Thyroid gland (tissue), 4 donors: ENCODE measurements at regions not wholly inside any gene's neighbourhood (a gene's known extent, or its start where the extent isn't known, plus 50 kb on each side); places are given as distances from the start of the nearest gene placed in this dataset.

Experiments
- DNase-seq, 2 donors: peaks; one replicate each; pipeline ENCODE4 v3.0.0-alpha.2; 2019
- H3K27ac ChIP-seq, 3 donors: fragments of 200-600 bp; sonication (generic); 1 replicate in 2 of 3; 2 replicates in 1 of 3; pipeline ENCODE4 v1.5.1; 2016 to 2019; ENCODE audit warnings: mild to moderate bottlenecking in 1 of 3, moderate library complexity in 1 of 3
- H3K27me3 ChIP-seq: fragments of 200-600 bp; sonication (generic); one replicate; pipeline ENCODE4 v1.5.1; 2019
- H3K36me3 ChIP-seq, 2 donors: fragments of 200-600 bp; sonication (generic); one replicate each; pipeline ENCODE4 v1.5.1; 2016 to 2019
- H3K4me1 ChIP-seq, 2 donors: fragments of 200-600 bp; sonication (generic); one replicate each; pipeline ENCODE4 v1.5.1; 2017 to 2019
- H3K4me3 ChIP-seq, 3 donors: fragments of 200-600 bp; sonication (generic); replicated peaks in 1 of 3; 1 replicate in 2 of 3; 2 replicates in 1 of 3; pipeline ENCODE4 v1.5.1; 2016; ENCODE audit warnings: mild to moderate bottlenecking in 1 of 3
- H3K9me3 ChIP-seq: fragments of 200-600 bp; sonication (generic); one replicate; pipeline ENCODE4 v1.5.1; 2017
- POLR2A ChIP-seq, 2 donors: fragments of 450-650 bp; IDR thresholded peaks; one replicate each; pipeline ENCODE4 v1.6.1; 2017; ENCODE audit warnings: antibody characterized with exemption in 2 of 2, mild to moderate bottlenecking in 2 of 2, moderate library complexity in 1 of 2
- WGBS, 2 donors: methylation state at CpG; one replicate each; pipeline ENCODE4 v1.1.5; 2017; 5-methylcytosine and 5-hydroxymethylcytosine counted together
- intact Hi-C: fragments of 100-400 bp; cut with DNase I; formaldehyde crosslinking; loops from one replicate; pipeline ENCODE4 v1.15.1; 2023
- TF ChIP-seq, protein P1 (sequence below), 6 experiments: fragments of 200-600 bp in 3 of 6; fragments of 450-650 bp in 3 of 6; sonication (generic) in 3 of 6; IDR thresholded peaks; one replicate each; pipeline ENCODE4 v1.5.1; 2016 to 2019; ENCODE audit warnings: antibody characterized with exemption in 6 of 6, mild to moderate bottlenecking in 2 of 6, inconsistent platforms in 1 of 6, moderate library complexity in 1 of 6

DNA sequence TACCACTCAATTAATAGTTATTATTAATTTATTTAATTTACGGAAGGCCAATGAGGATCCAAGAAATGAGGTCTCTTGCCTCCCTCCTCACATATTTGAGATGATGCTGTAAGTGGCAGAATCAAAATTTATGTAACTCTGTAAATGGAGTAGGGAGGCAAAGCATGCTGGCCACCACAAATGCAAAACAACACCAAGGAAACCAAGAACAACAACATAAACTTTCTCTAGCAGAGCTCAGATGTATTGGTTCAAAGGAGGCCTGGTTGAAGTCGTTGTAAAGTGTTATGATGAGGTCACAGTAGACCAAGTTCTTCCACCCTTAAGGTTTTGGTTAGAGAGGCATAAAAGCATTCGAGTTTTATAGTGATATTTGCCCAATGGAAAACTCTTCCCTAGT is 194.8 kb upstream of the FAT1 start:
- H3K27me3 ChIP-seq, result no peaks in the 10 kb centered on the region
- H3K4me3 ChIP-seq, result no peak overlapping the region
- H3K36me3 ChIP-seq, result no peaks in the 10 kb centered on the region
- WGBS, 2 donors, result 75 to 78% methylated on average over 3 of the region's 3 CpGs
- intact Hi-C loops, result no loop called here
- no peaks in the 10 kb centered on the region for H3K9me3 ChIP-seq
- no peak for DNase-seq
- no peak for TF ChIP-seq POLR2A (IDR thresholded peaks at IDR 0.05)
- TF ChIP-seq, protein P1, sequence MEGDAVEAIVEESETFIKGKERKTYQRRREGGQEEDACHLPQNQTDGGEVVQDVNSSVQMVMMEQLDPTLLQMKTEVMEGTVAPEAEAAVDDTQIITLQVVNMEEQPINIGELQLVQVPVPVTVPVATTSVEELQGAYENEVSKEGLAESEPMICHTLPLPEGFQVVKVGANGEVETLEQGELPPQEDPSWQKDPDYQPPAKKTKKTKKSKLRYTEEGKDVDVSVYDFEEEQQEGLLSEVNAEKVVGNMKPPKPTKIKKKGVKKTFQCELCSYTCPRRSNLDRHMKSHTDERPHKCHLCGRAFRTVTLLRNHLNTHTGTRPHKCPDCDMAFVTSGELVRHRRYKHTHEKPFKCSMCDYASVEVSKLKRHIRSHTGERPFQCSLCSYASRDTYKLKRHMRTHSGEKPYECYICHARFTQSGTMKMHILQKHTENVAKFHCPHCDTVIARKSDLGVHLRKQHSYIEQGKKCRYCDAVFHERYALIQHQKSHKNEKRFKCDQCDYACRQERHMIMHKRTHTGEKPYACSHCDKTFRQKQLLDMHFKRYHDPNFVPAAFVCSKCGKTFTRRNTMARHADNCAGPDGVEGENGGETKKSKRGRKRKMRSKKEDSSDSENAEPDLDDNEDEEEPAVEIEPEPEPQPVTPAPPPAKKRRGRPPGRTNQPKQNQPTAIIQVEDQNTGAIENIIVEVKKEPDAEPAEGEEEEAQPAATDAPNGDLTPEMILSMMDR (IDR thresholded peaks at IDR 0.05), result no peak
- no peak overlapping the region for H3K27ac ChIP-seq
- no peaks in the 10 kb centered on the region for H3K4me1 ChIP-seq

DNA sequence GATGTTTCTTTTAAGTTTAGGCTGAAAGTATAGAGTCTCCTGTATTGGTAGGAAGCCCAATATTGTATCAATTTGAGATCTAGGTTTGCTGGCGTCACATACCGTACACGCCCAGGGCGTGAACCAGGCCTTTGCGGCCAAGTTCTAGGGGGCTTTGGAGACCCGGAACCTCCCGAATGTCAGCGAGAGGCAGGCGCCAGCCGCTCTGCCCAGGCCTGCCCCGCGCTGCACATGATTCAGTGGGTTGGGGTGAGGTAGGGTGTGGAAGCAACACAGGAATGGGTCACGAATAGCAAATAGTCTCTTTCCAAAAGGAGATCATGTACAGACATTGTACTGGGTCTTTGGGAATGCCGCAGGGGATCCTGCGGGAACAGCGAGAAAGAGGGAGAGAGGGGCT is 195.7 kb upstream of the FAT1 start:
- no peak overlapping the region for H3K27ac ChIP-seq
- WGBS, 2 donors, result 96 to 98% methylated on average over 16 of the region's 16 CpGs
- no peak for TF ChIP-seq POLR2A (IDR thresholded peaks at IDR 0.05)
- TF ChIP-seq, protein P1 (IDR thresholded peaks at IDR 0.05), result no peak
- no peaks in the 10 kb centered on the region for H3K4me1 ChIP-seq
- no peaks in the 10 kb centered on the region for H3K36me3 ChIP-seq
- H3K27me3 ChIP-seq, result no peaks in the 10 kb centered on the region
- H3K4me3 ChIP-seq, result no peak overlapping the region
- intact Hi-C loops, result no loop called here
- no peaks in the 10 kb centered on the region for H3K9me3 ChIP-seq
- no peak for DNase-seq

DNA sequence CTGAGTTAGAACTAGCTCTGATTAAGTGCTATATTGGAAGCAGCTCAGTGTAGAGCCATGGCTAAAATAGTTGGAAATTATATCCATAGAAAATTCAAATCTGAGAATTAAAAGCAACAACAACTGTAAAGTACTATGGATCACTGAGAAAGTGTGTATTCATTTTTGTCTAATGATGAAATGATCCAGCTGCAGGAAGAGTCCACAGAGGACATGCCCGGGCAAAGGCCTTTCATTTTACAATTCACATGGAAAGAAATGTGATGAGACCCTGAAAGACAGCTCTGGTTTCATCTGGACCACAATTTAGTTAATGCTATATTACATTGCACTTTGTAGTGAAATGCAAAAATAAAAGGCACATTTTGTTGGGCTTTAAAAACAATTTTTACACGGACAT is 196.8 kb upstream of the FAT1 start:
- H3K4me3 ChIP-seq, result no peak overlapping the region
- H3K36me3 ChIP-seq, result no peaks in the 10 kb centered on the region
- TF ChIP-seq POLR2A (IDR thresholded peaks at IDR 0.05), result no peak
- TF ChIP-seq, protein P1 (IDR thresholded peaks at IDR 0.05), result no peak
- WGBS, 2 donors, result 86 to 96% methylated on average over 2 of the region's 2 CpGs
- intact Hi-C loops, result no loop called here
- H3K9me3 ChIP-seq, result no peaks in the 10 kb centered on the region
- H3K4me1 ChIP-seq, result no peaks in the 10 kb centered on the region
- no peaks in the 10 kb centered on the region for H3K27me3 ChIP-seq
- DNase-seq, result no peak
- no peak overlapping the region for H3K27ac ChIP-seq

DNA sequence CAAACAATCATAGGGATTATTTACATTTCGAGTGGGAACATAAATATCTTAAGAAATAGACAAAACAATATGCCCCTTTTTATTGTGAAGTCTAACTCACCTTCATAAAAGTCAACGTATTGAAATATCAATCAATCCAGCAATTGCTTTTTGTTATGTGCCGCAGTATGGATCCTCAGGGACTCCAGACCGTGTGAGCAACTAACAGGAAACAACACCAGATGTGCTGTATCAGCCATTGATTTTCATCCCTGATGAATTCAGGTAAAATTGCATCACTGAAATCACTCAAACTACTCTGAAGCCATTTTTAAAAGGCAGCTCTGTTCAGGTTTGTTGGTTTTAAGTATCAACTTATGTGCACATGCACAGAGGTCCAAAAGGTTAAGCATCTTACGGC is 197.3 kb upstream of the FAT1 start:
- intact Hi-C loops, result no loop called here
- Histone ChIP-seq H3K4me3 (no peak overlapping the region), H3K36me3 (no peaks in the 10 kb centered on the region), H3K27ac (no peak overlapping the region), H3K4me1 (no peaks in the 10 kb centered on the region), H3K9me3 (no peaks in the 10 kb centered on the region), H3K27me3 (no peaks in the 10 kb centered on the region)
- DNase-seq, result no peak
- 80 to 82% methylated on average over 5 of the region's 5 CpGs for WGBS, 2 donors
- no peak for TF ChIP-seq POLR2A (IDR thresholded peaks at IDR 0.05)
- TF ChIP-seq, protein P1 (IDR thresholded peaks at IDR 0.05), result no peak

DNA sequence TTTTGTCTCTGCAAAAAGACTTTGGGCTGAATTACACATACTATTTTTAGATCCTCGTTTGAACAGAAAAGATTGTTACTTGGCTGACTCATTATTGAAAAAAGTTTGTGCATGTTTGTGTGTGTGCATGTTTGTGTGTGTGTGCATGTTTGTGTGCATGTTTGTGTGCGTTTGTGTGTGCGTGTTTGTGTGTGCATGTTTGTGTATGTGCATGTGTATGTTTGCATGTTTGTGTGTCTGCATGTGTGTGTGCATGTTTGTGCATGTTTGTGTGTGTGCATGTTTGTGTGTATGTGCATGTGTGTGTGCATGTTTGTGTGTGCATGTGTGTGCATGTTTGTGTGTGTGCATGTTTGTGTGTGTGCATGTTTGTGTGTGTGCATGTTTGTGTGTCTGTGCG is 201.1 kb upstream of the FAT1 start:
- H3K4me3 ChIP-seq, result no peak overlapping the region
- H3K27ac ChIP-seq, result no peak overlapping the region
- no peaks in the 10 kb centered on the region for H3K36me3 ChIP-seq
- H3K27me3 ChIP-seq, result no peaks in the 10 kb centered on the region
- 56 to 63% methylated on average over 4 of the region's 4 CpGs for WGBS, 2 donors
- H3K4me1 ChIP-seq, result no peaks in the 10 kb centered on the region
- H3K9me3 ChIP-seq, result no peaks in the 10 kb centered on the region
- DNase-seq, result no peak
- intact Hi-C loops, result no loop called here
- TF ChIP-seq, protein P1 (IDR thresholded peaks at IDR 0.05), result no peak
- TF ChIP-seq POLR2A (IDR thresholded peaks at IDR 0.05), result no peak
